HEK293 (cell line): ENCODE measurements at regions not wholly inside any gene's neighbourhood (a gene's known extent, or its start where the extent isn't known, plus 50 kb on each side); places are given as distances from the start of the nearest gene placed in this dataset.

Source experiments
- CTCF ChIA-PET: fragments of 350-600 bp; formaldehyde crosslinking; extraction: SDS; loops from one replicate; lab custom pipeline; 2021; ENCODE audit warnings: antibody characterized with exemption; lab: Yijun Ruan, JAX
- POLR2A ChIA-PET: fragments of 300-600 bp; formaldehyde crosslinking; extraction: SDS; loops from one replicate; lab custom pipeline; 2020; ENCODE audit warnings: antibody characterized with exemption, inconsistent platforms; lab: Yijun Ruan, JAX
- H3K27ac ChIP-seq: fragments of 200-500 bp; sonication (Bioruptor generic); 2 replicates; pipeline ENCODE4 v1.5.1; 2014; ENCODE audit warnings: low read depth, low read length, control low read depth, inconsistent platforms; ENCODE audit errors: extremely low read depth
- H3K36me3 ChIP-seq, 2 experiments: fragments of 200-500 bp in 1 of 2; sonication (Bioruptor generic) in 1 of 2; 1 replicate in 1 of 2; 2 replicates in 1 of 2; pipeline ENCODE4 v1.5.1; 2014 to 2017; ENCODE audit warnings: inconsistent platforms in 2 of 2, low read length in 2 of 2; ENCODE audit not compliant: control insufficient read depth in 2 of 2, insufficient read depth in 1 of 2
- H3K4me1 ChIP-seq: fragments of 200-500 bp; sonication (Bioruptor generic); 2 replicates; pipeline ENCODE4 v1.5.1; 2014; ENCODE audit warnings: mild to moderate bottlenecking, low read length, inconsistent platforms; ENCODE audit not compliant: control insufficient read depth, insufficient read depth
- H3K4me3 ChIP-seq: 2 replicates; pipeline ENCODE4 v1.5.1; 2011; ENCODE audit warnings: low read depth, mild to moderate bottlenecking, control low read depth, low read length, moderate library complexity
- H3K9me3 ChIP-seq: fragments of 200-500 bp; sonication (Bioruptor generic); 2 replicates; pipeline ENCODE4 v1.5.1; 2014; ENCODE audit warnings: low read depth, low read length, inconsistent platforms; ENCODE audit not compliant: control insufficient read depth, insufficient read depth
- ELK4 ChIP-seq: IDR thresholded peaks from 2 replicates; pipeline ENCODE4 v1.6.1; 2011; ENCODE audit warnings: mild to moderate bottlenecking, low read depth, low read length, borderline replicate concordance
- HOXC10 ChIP-seq: sonication (generic); formaldehyde crosslinking; IDR thresholded peaks from 2 replicates; pipeline ENCODE4 v1.8.1; 2023; ENCODE audit warnings: mild to moderate bottlenecking, missing genetic modification reagents
- OVOL3 ChIP-seq: fragments of 450-650 bp; formaldehyde crosslinking; IDR thresholded peaks from 2 replicates; pipeline ENCODE4 v1.5.1; 2016; ENCODE audit warnings: missing biosample characterization, missing genetic modification characterization
- REST ChIP-seq: fragments of 450-650 bp; formaldehyde crosslinking; IDR thresholded peaks from 2 replicates; pipeline ENCODE4 v1.5.1; 2016; ENCODE audit warnings: missing biosample characterization, missing genetic modification characterization
- YY1 ChIP-seq: fragments of 450-650 bp; formaldehyde crosslinking; IDR thresholded peaks from 2 replicates; pipeline ENCODE4 v1.5.1; 2018; ENCODE audit warnings: missing biosample characterization, missing genetic modification characterization
- ZEB2 ChIP-seq: fragments of 450-650 bp; formaldehyde crosslinking; IDR thresholded peaks from 2 replicates; pipeline ENCODE4 v1.5.1; 2016; ENCODE audit warnings: missing biosample characterization, missing genetic modification characterization
- ZIC2 ChIP-seq: fragments of 450-650 bp; formaldehyde crosslinking; IDR thresholded peaks from 2 replicates; pipeline ENCODE4 v1.5.1; 2016; ENCODE audit warnings: missing biosample characterization, missing genetic modification characterization
- ZNF398 ChIP-seq: fragments of 450-650 bp; formaldehyde crosslinking; IDR thresholded peaks from 2 replicates; pipeline ENCODE4 v1.5.1; 2017; ENCODE audit warnings: missing biosample characterization, missing genetic modification characterization
- ZNF426 ChIP-seq: fragments of 450-650 bp; formaldehyde crosslinking; IDR thresholded peaks from 2 replicates; pipeline ENCODE4 v1.5.1; 2017; ENCODE audit warnings: missing biosample characterization, missing genetic modification characterization, mild to moderate bottlenecking, inconsistent platforms, moderate library complexity
- ZNF544 ChIP-seq: fragments of 450-650 bp; formaldehyde crosslinking; IDR thresholded peaks from 2 replicates; pipeline ENCODE4 v1.5.0; 2017; ENCODE audit warnings: missing biosample characterization, missing genetic modification characterization
- ZNF629 ChIP-seq: fragments of 450-650 bp; formaldehyde crosslinking; IDR thresholded peaks from 2 replicates; pipeline ENCODE4 v1.5.1; 2017; ENCODE audit warnings: missing biosample characterization, missing genetic modification characterization

GRCh38 chr2:118502106-118502505 is 345.3 kb downstream of the EN1 start:
- Histone ChIP-seq H3K36me3 (no peaks in the 10 kb centered on the region), H3K9me3 (no peaks in the 10 kb centered on the region), H3K4me3 (no peak overlapping the region), H3K4me1 (no peaks in the 10 kb centered on the region), H3K27ac (no peak overlapping the region)
- TF ChIP-seq ZNF398 (tag by site-specific recombination) (no peak), HOXC10 (no peak), REST (tag by site-specific recombination) (no peak), OVOL3 (no peak), ZIC2 (no peak)
- ChIA-PET POLR2A (no interaction called here), CTCF (interaction anchor here (0.6 kb wide), 1 partner anchor 14 kb away, joined by 3 read pairs; no protein-coding TSS in a partner anchor)

- H3K36me3 ChIP-seq, result no peaks in the 10 kb centered on the region
- H3K27ac ChIP-seq, result no peak overlapping the region
- ChIA-PET CTCF (no interaction called here), POLR2A (no interaction called here)
- no peaks in the 10 kb centered on the region for H3K4me1 ChIP-seq
- no peak overlapping the region for H3K4me3 ChIP-seq
- H3K9me3 ChIP-seq, result no peaks in the 10 kb centered on the region
- TF ChIP-seq ZEB2 (tag by site-specific recombination) (no peak), ZNF426 (tag by site-specific recombination) (no peak), ELK4 (no peak), YY1 (tag by site-specific recombination) (no peak)
Observed at GRCh38 chr2:118498943-118499342, 348.5 kb downstream of the EN1 start.

- H3K36me3 ChIP-seq, result no peaks in the 10 kb centered on the region
- CTCF ChIA-PET, result interaction anchor here (0.5 to 0.8 kb wide), 4 partner anchors 12 to 359 kb away, joined by 3 read pairs; no protein-coding TSS in a partner anchor
- POLR2A ChIA-PET, result no interaction called here
Observed at GRCh38 chr2:118496870-118497611, 350.4 kb downstream of the EN1 start.

GRCh38 chr2:118496467-118496866 is 351.0 kb downstream of the EN1 start:
- H3K27ac ChIP-seq, result no peak overlapping the region
- no peaks in the 10 kb centered on the region for H3K36me3 ChIP-seq
- no peaks in the 10 kb centered on the region for H3K9me3 ChIP-seq
- CTCF ChIA-PET, result interaction anchor here (0.8 kb wide), 1 partner anchor 274 kb away, joined by 3 read pairs; no protein-coding TSS in a partner anchor
- no peaks in the 10 kb centered on the region for H3K4me1 ChIP-seq
- TF ChIP-seq ZNF629 (tag by site-specific recombination), result no peak
- H3K4me3 ChIP-seq, result no peak overlapping the region
- POLR2A ChIA-PET, result no interaction called here

More at GRCh38 chr2:118496870-118497611, 350.4 kb downstream of the EN1 start:
- no peak overlapping the region for H3K27ac ChIP-seq
- H3K4me1 ChIP-seq, result no peaks in the 10 kb centered on the region
- no peak overlapping the region for H3K4me3 ChIP-seq
- no peak for TF ChIP-seq ZNF544 (tag by site-specific recombination)
- TF ChIP-seq, all 188 proteins: peak for 0
- H3K9me3 ChIP-seq, result no peaks in the 10 kb centered on the region
